ENCODE measurements at regions not wholly inside any gene's neighbourhood (a gene's known extent, or its start where the extent isn't known, plus 50 kb on each side); places are given as distances from the start of the nearest gene placed in this dataset.

GRCh38 chr4:31341601-31342359, 621.6 kb downstream of the PCDH7 start:
- DNase-seq (ENCODE audit: insufficient read length) (no peak), FAIRE-seq (no peak)
- TF ChIP-seq TAF1 (IDR thresholded peaks at IDR 0.05; ENCODE audit: borderline replicate concordance, low read depth, low read length) (no peak), POLR2A (IDR thresholded peaks at IDR 0.05; ENCODE audit: low read depth, low read length) (no peak), POLR2AphosphoS5 (IDR thresholded peaks at IDR 0.05; ENCODE audit: low read depth, low read length) (no peak)

GRCh38 chr4:31343061-31343460, 622.9 kb downstream of the PCDH7 start:
- no peak for FAIRE-seq
- DNase-seq (ENCODE audit: insufficient read length) = no peak
- no peak for TF ChIP-seq TAF1 (IDR thresholded peaks at IDR 0.05; ENCODE audit: borderline replicate concordance, low read depth, low read length)
- TF ChIP-seq POLR2AphosphoS5 (IDR thresholded peaks at IDR 0.05; ENCODE audit: low read depth, low read length) = no peak
- TF ChIP-seq POLR2A (IDR thresholded peaks at IDR 0.05; ENCODE audit: low read depth, low read length) = no peak

- FAIRE-seq (no peak), DNase-seq (ENCODE audit: insufficient read length) (no peak)
- TF ChIP-seq POLR2AphosphoS5 (IDR thresholded peaks at IDR 0.05; ENCODE audit: low read depth, low read length) = no peak
- TF ChIP-seq POLR2A (IDR thresholded peaks at IDR 0.05; ENCODE audit: low read depth, low read length) = no peak
- no peak for TF ChIP-seq TAF1 (IDR thresholded peaks at IDR 0.05; ENCODE audit: borderline replicate concordance, low read depth, low read length)
Observed at GRCh38 chr4:31349907-31350306, 629.7 kb downstream of the PCDH7 start.

- FAIRE-seq (no peak), DNase-seq (ENCODE audit: insufficient read length) (no peak)
- TF ChIP-seq TAF1 (IDR thresholded peaks at IDR 0.05; ENCODE audit: borderline replicate concordance, low read depth, low read length) = no peak
- no peak for TF ChIP-seq POLR2AphosphoS5 (IDR thresholded peaks at IDR 0.05; ENCODE audit: low read depth, low read length)
- TF ChIP-seq POLR2A (IDR thresholded peaks at IDR 0.05; ENCODE audit: low read depth, low read length) = no peak
Observed at GRCh38 chr4:31351695-31352094, 631.5 kb downstream of the PCDH7 start.

- no peak for FAIRE-seq
- TF ChIP-seq TAF1 (IDR thresholded peaks at IDR 0.05; ENCODE audit: borderline replicate concordance, low read depth, low read length) (no peak), POLR2AphosphoS5 (IDR thresholded peaks at IDR 0.05; ENCODE audit: low read depth, low read length) (no peak), POLR2A (IDR thresholded peaks at IDR 0.05; ENCODE audit: low read depth, low read length) (no peak)
- DNase-seq (ENCODE audit: insufficient read length) = no peak
Observed at GRCh38 chr4:31356839-31357238, 636.7 kb downstream of the PCDH7 start.

- DNase-seq (ENCODE audit: insufficient read length) = no peak
- FAIRE-seq = no peak
- no peak for TF ChIP-seq POLR2A (IDR thresholded peaks at IDR 0.05; ENCODE audit: low read depth, low read length)
- TF ChIP-seq TAF1 (IDR thresholded peaks at IDR 0.05; ENCODE audit: borderline replicate concordance, low read depth, low read length) = no peak
- TF ChIP-seq POLR2AphosphoS5 (IDR thresholded peaks at IDR 0.05; ENCODE audit: low read depth, low read length) = no peak
Observed at GRCh38 chr4:31360786-31361185, 640.6 kb downstream of the PCDH7 start.

- FAIRE-seq (no peak), DNase-seq (ENCODE audit: insufficient read length) (no peak)
- no peak for TF ChIP-seq POLR2A (IDR thresholded peaks at IDR 0.05; ENCODE audit: low read depth, low read length)
- no peak for TF ChIP-seq POLR2AphosphoS5 (IDR thresholded peaks at IDR 0.05; ENCODE audit: low read depth, low read length)
- TF ChIP-seq TAF1 (IDR thresholded peaks at IDR 0.05; ENCODE audit: borderline replicate concordance, low read depth, low read length) = no peak
Observed at GRCh38 chr4:31362756-31363155, 642.6 kb downstream of the PCDH7 start.

- TF ChIP-seq POLR2AphosphoS5 (IDR thresholded peaks at IDR 0.05; ENCODE audit: low read depth, low read length) (no peak), POLR2A (IDR thresholded peaks at IDR 0.05; ENCODE audit: low read depth, low read length) (no peak), TAF1 (IDR thresholded peaks at IDR 0.05; ENCODE audit: borderline replicate concordance, low read depth, low read length) (no peak)
- FAIRE-seq = no peak
- no peak for DNase-seq (ENCODE audit: insufficient read length)
Observed at GRCh38 chr4:31365006-31365690, 645.0 kb downstream of the PCDH7 start.

- FAIRE-seq (no peak), DNase-seq (ENCODE audit: insufficient read length) (no peak)
- TF ChIP-seq TAF1 (IDR thresholded peaks at IDR 0.05; ENCODE audit: borderline replicate concordance, low read depth, low read length) (no peak), POLR2AphosphoS5 (IDR thresholded peaks at IDR 0.05; ENCODE audit: low read depth, low read length) (no peak), POLR2A (IDR thresholded peaks at IDR 0.05; ENCODE audit: low read depth, low read length) (no peak)
Observed at GRCh38 chr4:31366041-31366440, 645.9 kb downstream of the PCDH7 start.

- FAIRE-seq = peak; percentile 78
- TF ChIP-seq POLR2AphosphoS5 (IDR thresholded peaks at IDR 0.05; ENCODE audit: low read depth, low read length) (no peak), TAF1 (IDR thresholded peaks at IDR 0.05; ENCODE audit: borderline replicate concordance, low read depth, low read length) (no peak), POLR2A (IDR thresholded peaks at IDR 0.05; ENCODE audit: low read depth, low read length) (no peak)
- DNase-seq (ENCODE audit: insufficient read length) = no peak
Observed at GRCh38 chr4:31370866-31371465, 650.8 kb downstream of the PCDH7 start.

GRCh38 chr4:31374256-31374960, 654.2 kb downstream of the PCDH7 start:
- DNase-seq (ENCODE audit: insufficient read length) (no peak), FAIRE-seq (no peak)
- TF ChIP-seq POLR2AphosphoS5 (IDR thresholded peaks at IDR 0.05; ENCODE audit: low read depth, low read length) (no peak), TAF1 (IDR thresholded peaks at IDR 0.05; ENCODE audit: borderline replicate concordance, low read depth, low read length) (no peak), POLR2A (IDR thresholded peaks at IDR 0.05; ENCODE audit: low read depth, low read length) (no peak)
